ENCODE measurements at regions not wholly inside any gene's neighbourhood (a gene's known extent, or its start where the extent isn't known, plus 50 kb on each side); places are given as distances from the start of the nearest gene placed in this dataset.
A peak's percentile ranks its signal among the peaks of the same experiment; 100 is the strongest.

- H3K27me3 Mint-ChIP-seq = peaks cover 14% of the 10 kb centered on the region
- peaks cover 4% of the 10 kb centered on the region for H3K9me3 Mint-ChIP-seq
- H3K4me3 Mint-ChIP-seq = no peak overlapping the region
- no peak for ATAC-seq (replicated peaks)
- H3K4me1 Mint-ChIP-seq = peaks cover 4% of the 10 kb centered on the region
- H3K36me3 Mint-ChIP-seq (ENCODE audit: low read depth) = no peaks in the 10 kb centered on the region
- H3K27ac Mint-ChIP-seq = no peak overlapping the region
These were observed 320.1 kb downstream of the ZNF621 start for GRCh38 chr3:40844896-40845295.

- no peak for ATAC-seq (replicated peaks)
- Mint-ChIP-seq H3K4me1 (peaks cover under 1% of the 10 kb centered on the region), H3K27me3 (peaks cover 14% of the 10 kb centered on the region), H3K9me3 (peaks cover 4% of the 10 kb centered on the region), H3K4me3 (no peak overlapping the region), H3K36me3 (ENCODE audit: low read depth) (no peaks in the 10 kb centered on the region), H3K27ac (no peak overlapping the region)
These were observed 320.7 kb downstream of the ZNF621 start for GRCh38 chr3:40845447-40845846.

- no peaks in the 10 kb centered on the region for H3K36me3 Mint-ChIP-seq (ENCODE audit: low read depth)
- no peaks in the 10 kb centered on the region for H3K4me1 Mint-ChIP-seq
- no peak overlapping the region for H3K4me3 Mint-ChIP-seq
- H3K27ac Mint-ChIP-seq = no peak overlapping the region
- no peak for ATAC-seq (replicated peaks)
- H3K27me3 Mint-ChIP-seq = peaks cover 14% of the 10 kb centered on the region
- H3K9me3 Mint-ChIP-seq = peaks cover 4% of the 10 kb centered on the region
These were observed 321.2 kb downstream of the ZNF621 start for GRCh38 chr3:40845916-40846315.

- no peak overlapping the region for H3K27ac Mint-ChIP-seq
- H3K9me3 Mint-ChIP-seq = peaks cover 4% of the 10 kb centered on the region
- H3K4me3 Mint-ChIP-seq = no peak overlapping the region
- H3K36me3 Mint-ChIP-seq (ENCODE audit: low read depth) = no peaks in the 10 kb centered on the region
- no peak for ATAC-seq (replicated peaks)
- no peaks in the 10 kb centered on the region for H3K4me1 Mint-ChIP-seq
- peaks cover 14% of the 10 kb centered on the region for H3K27me3 Mint-ChIP-seq
These were observed 321.7 kb downstream of the ZNF621 start for GRCh38 chr3:40846451-40846850.

GRCh38 chr3:40847551-40847992, 322.8 kb downstream of the ZNF621 start:
- Mint-ChIP-seq H3K9me3 (peaks cover 4% of the 10 kb centered on the region), H3K27ac (no peak overlapping the region), H3K27me3 (peaks cover 14% of the 10 kb centered on the region), H3K36me3 (ENCODE audit: low read depth) (no peaks in the 10 kb centered on the region), H3K4me1 (no peaks in the 10 kb centered on the region), H3K4me3 (no peak overlapping the region)
- no peak for ATAC-seq (replicated peaks)

GRCh38 chr3:40848421-40848820, 323.7 kb downstream of the ZNF621 start:
- Mint-ChIP-seq H3K27me3 (peaks cover 14% of the 10 kb centered on the region), H3K4me3 (no peak overlapping the region), H3K9me3 (peaks cover 4% of the 10 kb centered on the region), H3K36me3 (ENCODE audit: low read depth) (no peaks in the 10 kb centered on the region), H3K27ac (no peak overlapping the region), H3K4me1 (no peaks in the 10 kb centered on the region)
- ATAC-seq (replicated peaks) = no peak

- Mint-ChIP-seq H3K4me3 (no peak overlapping the region), H3K4me1 (no peaks in the 10 kb centered on the region), H3K27ac (no peak overlapping the region), H3K9me3 (no peaks in the 10 kb centered on the region), H3K36me3 (ENCODE audit: low read depth) (no peaks in the 10 kb centered on the region), H3K27me3 (peaks cover 7% of the 10 kb centered on the region)
- no peak for ATAC-seq (replicated peaks)
These were observed 326.1 kb downstream of the ZNF621 start for GRCh38 chr3:40850861-40851260.

- Mint-ChIP-seq H3K27me3 (peaks cover 3% of the 10 kb centered on the region), H3K4me3 (no peak overlapping the region), H3K4me1 (no peaks in the 10 kb centered on the region), H3K36me3 (ENCODE audit: low read depth) (no peaks in the 10 kb centered on the region), H3K9me3 (no peaks in the 10 kb centered on the region), H3K27ac (no peak overlapping the region)
- ATAC-seq (replicated peaks) = no peak
These were observed 327.1 kb downstream of the ZNF621 start for GRCh38 chr3:40851836-40852235.

GRCh38 chr3:40852712-40853111, 328.0 kb downstream of the ZNF621 start:
- no peak for ATAC-seq (replicated peaks)
- Mint-ChIP-seq H3K27me3 (peaks cover 3% of the 10 kb centered on the region), H3K27ac (no peak overlapping the region), H3K36me3 (ENCODE audit: low read depth) (no peaks in the 10 kb centered on the region), H3K4me1 (no peaks in the 10 kb centered on the region), H3K9me3 (no peaks in the 10 kb centered on the region), H3K4me3 (no peak overlapping the region)

- no peak overlapping the region for H3K27ac Mint-ChIP-seq
- no peak overlapping the region for H3K4me3 Mint-ChIP-seq
- no peaks in the 10 kb centered on the region for H3K36me3 Mint-ChIP-seq (ENCODE audit: low read depth)
- H3K4me1 Mint-ChIP-seq = no peaks in the 10 kb centered on the region
- H3K9me3 Mint-ChIP-seq = no peaks in the 10 kb centered on the region
- peaks cover 3% of the 10 kb centered on the region for H3K27me3 Mint-ChIP-seq
- ATAC-seq (replicated peaks) = no peak
These were observed 328.7 kb downstream of the ZNF621 start for GRCh38 chr3:40853474-40853873.

- ATAC-seq (replicated peaks) = no peak
- H3K27ac Mint-ChIP-seq = no peak overlapping the region
- no peaks in the 10 kb centered on the region for H3K9me3 Mint-ChIP-seq
- H3K4me1 Mint-ChIP-seq = no peaks in the 10 kb centered on the region
- no peaks in the 10 kb centered on the region for H3K36me3 Mint-ChIP-seq (ENCODE audit: low read depth)
- H3K4me3 Mint-ChIP-seq = no peak overlapping the region
- peaks cover 3% of the 10 kb centered on the region for H3K27me3 Mint-ChIP-seq
These were observed 331.1 kb downstream of the ZNF621 start for GRCh38 chr3:40855871-40856270.

- Mint-ChIP-seq H3K4me1 (no peaks in the 10 kb centered on the region), H3K36me3 (ENCODE audit: low read depth) (no peaks in the 10 kb centered on the region), H3K27ac (no peak overlapping the region), H3K9me3 (no peaks in the 10 kb centered on the region), H3K4me3 (no peak overlapping the region), H3K27me3 (peaks cover 10% of the 10 kb centered on the region)
- no peak for ATAC-seq (replicated peaks)
These were observed 333.8 kb downstream of the ZNF621 start for GRCh38 chr3:40858364-40859115.

- H3K9me3 Mint-ChIP-seq = no peaks in the 10 kb centered on the region
- no peaks in the 10 kb centered on the region for H3K4me1 Mint-ChIP-seq
- no peak overlapping the region for H3K4me3 Mint-ChIP-seq
- no peak for ATAC-seq (replicated peaks)
- H3K36me3 Mint-ChIP-seq (ENCODE audit: low read depth) = no peaks in the 10 kb centered on the region
- H3K27ac Mint-ChIP-seq = no peak overlapping the region
- H3K27me3 Mint-ChIP-seq = peaks cover 18% of the 10 kb centered on the region
These were observed 336.4 kb upstream of the CTNNB1 start for GRCh38 chr3:40862946-40863345.

GRCh38 chr3:40864146-40864782, 335.0 kb upstream of the CTNNB1 start:
- ATAC-seq (replicated peaks) = peak; percentile 28
- H3K27ac Mint-ChIP-seq = no peak overlapping the region
- no peaks in the 10 kb centered on the region for H3K4me1 Mint-ChIP-seq
- H3K9me3 Mint-ChIP-seq = no peaks in the 10 kb centered on the region
- H3K36me3 Mint-ChIP-seq (ENCODE audit: low read depth) = no peaks in the 10 kb centered on the region
- peaks cover 19% of the 10 kb centered on the region for H3K27me3 Mint-ChIP-seq
- no peak overlapping the region for H3K4me3 Mint-ChIP-seq

- Mint-ChIP-seq H3K27me3 (peaks cover 19% of the 10 kb centered on the region), H3K4me3 (no peak overlapping the region), H3K36me3 (ENCODE audit: low read depth) (no peaks in the 10 kb centered on the region), H3K27ac (no peak overlapping the region), H3K4me1 (no peaks in the 10 kb centered on the region), H3K9me3 (no peaks in the 10 kb centered on the region)
- no peak for ATAC-seq (replicated peaks)
These were observed 334.4 kb upstream of the CTNNB1 start for GRCh38 chr3:40864915-40865314.
